H9 (cell line): ENCODE measurements at regions not wholly inside any gene's neighbourhood (a gene's known extent, or its start where the extent isn't known, plus 50 kb on each side); places are given as distances from the start of the nearest gene placed in this dataset.

Source experiments
- DNase-seq: peaks from one replicate; pipeline ENCODE4 v3.0.0-alpha.2; 2017
- H2AFZ ChIP-seq: one replicate; pipeline ENCODE4 v1.6.1; 2013; ENCODE audit warnings: mild to moderate bottlenecking, low read length, control low read depth, moderate library complexity
- H2AK5ac ChIP-seq: 2 replicates; pipeline ENCODE4 v1.6.1; 2013; ENCODE audit warnings: low read length, control low read depth, mixed read lengths; ENCODE audit not compliant: insufficient read length
- H2BK120ac ChIP-seq: one replicate; pipeline ENCODE4 v1.6.1; 2013; ENCODE audit warnings: low read depth, mild to moderate bottlenecking, low read length, control low read depth, inconsistent platforms; ENCODE audit not compliant: poor library complexity, severe bottlenecking
- H2BK12ac ChIP-seq: 2 replicates; pipeline ENCODE4 v1.6.1; 2013; ENCODE audit warnings: low read length, control low read depth, mixed read lengths, low read depth; ENCODE audit not compliant: insufficient read length
- H2BK15ac ChIP-seq: 2 replicates; pipeline ENCODE4 v1.6.1; 2013; ENCODE audit warnings: low read depth, low read length, control low read depth
- H2BK20ac ChIP-seq: one replicate; pipeline ENCODE4 v1.6.1; 2013; ENCODE audit warnings: low read depth, mild to moderate bottlenecking, low read length, control low read depth, inconsistent platforms; ENCODE audit not compliant: poor library complexity, severe bottlenecking
- H2BK5ac ChIP-seq: 2 replicates; pipeline ENCODE4 v1.6.1; 2013; ENCODE audit warnings: low read length, control low read depth, mixed read lengths; ENCODE audit not compliant: insufficient read length
- H3K14ac ChIP-seq: 2 replicates; pipeline ENCODE4 v1.6.1; 2013; ENCODE audit warnings: low read length, control low read depth; ENCODE audit not compliant: insufficient read depth
- H3K18ac ChIP-seq: 2 replicates; pipeline ENCODE4 v1.6.1; 2013; ENCODE audit warnings: low read depth, mild to moderate bottlenecking, mixed read lengths, low read length, control low read depth; ENCODE audit not compliant: insufficient read length
- H3K23ac ChIP-seq: 2 replicates; pipeline ENCODE4 v1.6.1; 2013; ENCODE audit warnings: low read length, control low read depth, mixed read lengths, low read depth; ENCODE audit not compliant: insufficient read length
- H3K23me2 ChIP-seq: 2 replicates; pipeline ENCODE4 v1.6.1; 2013; ENCODE audit warnings: low read depth, mild to moderate bottlenecking, mixed read lengths, low read length, control low read depth; ENCODE audit not compliant: insufficient read length, poor library complexity, severe bottlenecking
- H3K27ac ChIP-seq: 2 replicates; pipeline ENCODE4 v1.5.1; 2013; ENCODE audit warnings: low read length, control low read depth, mixed read lengths, low read depth; ENCODE audit not compliant: insufficient read length
- H3K27me3 ChIP-seq: 2 replicates; pipeline ENCODE4 v1.6.1; 2013; ENCODE audit warnings: low read length, control low read depth, inconsistent platforms; ENCODE audit not compliant: insufficient read depth
- H3K4ac ChIP-seq: 2 replicates; pipeline ENCODE4 v1.6.1; 2013; ENCODE audit warnings: low read depth, mild to moderate bottlenecking, control low read depth, inconsistent platforms, low read length, moderate library complexity
- H3K4me1 ChIP-seq: 2 replicates; pipeline ENCODE4 v1.6.1; 2013; ENCODE audit warnings: low read length, control low read depth, inconsistent platforms; ENCODE audit not compliant: insufficient read depth
- H3K4me2 ChIP-seq: 2 replicates; pipeline ENCODE4 v1.6.1; 2013; ENCODE audit warnings: low read length, control low read depth, mixed read lengths; ENCODE audit not compliant: insufficient read length, insufficient read depth
- H3K56ac ChIP-seq: 2 replicates; pipeline ENCODE4 v1.6.1; 2013; ENCODE audit warnings: low read depth, mild to moderate bottlenecking, mixed read lengths, low read length, control low read depth; ENCODE audit not compliant: insufficient read length
- H3K79me1 ChIP-seq: 2 replicates; pipeline ENCODE4 v1.6.1; 2013; ENCODE audit warnings: low read depth, mild to moderate bottlenecking, moderate library complexity, low read length, control low read depth, inconsistent platforms; ENCODE audit not compliant: insufficient read depth, poor library complexity, severe bottlenecking
- H3K79me2 ChIP-seq: 2 replicates; pipeline ENCODE4 v1.6.1; 2013; ENCODE audit warnings: low read length, control low read depth, inconsistent platforms; ENCODE audit not compliant: insufficient read depth
- H3K9ac ChIP-seq: 2 replicates; pipeline ENCODE4 v1.6.1; 2013; ENCODE audit warnings: low read length, control low read depth, mixed read lengths; ENCODE audit not compliant: insufficient read length; ENCODE audit errors: extremely low read depth
- H3K9me3 ChIP-seq: one replicate; pipeline ENCODE4 v1.6.1; 2013; ENCODE audit warnings: low read depth, low read length, inconsistent platforms; ENCODE audit not compliant: control insufficient read depth
- H3T11ph ChIP-seq: one replicate; pipeline ENCODE4 v1.6.1; 2013; ENCODE audit warnings: mild to moderate bottlenecking, low read length, control low read depth, inconsistent platforms
- H4K20me1 ChIP-seq: one replicate; pipeline ENCODE4 v1.6.1; 2013; ENCODE audit not compliant: control insufficient read depth, insufficient read length, insufficient read depth
- H4K5ac ChIP-seq: 2 replicates; pipeline ENCODE4 v1.6.1; 2013; ENCODE audit warnings: low read depth, mild to moderate bottlenecking, mixed read lengths, low read length, control low read depth; ENCODE audit not compliant: insufficient read length
- H4K8ac ChIP-seq: replicated peaks from 2 replicates; pipeline ENCODE4 v1.6.1; 2013; ENCODE audit warnings: low read length, control low read depth, mixed read lengths, low read depth; ENCODE audit not compliant: insufficient read length
- H4K91ac ChIP-seq: 2 replicates; pipeline ENCODE4 v1.6.1; 2013; ENCODE audit warnings: low read depth, mild to moderate bottlenecking, moderate library complexity, mixed read lengths, low read length, control low read depth; ENCODE audit not compliant: insufficient read length
- H3K27ac Mint-ChIP-seq, 3 experiments: 2 replicates in 2 of 3; 3 replicates in 1 of 3; pipeline ENCODE4 v1.8.0; 2020 to 2021; ENCODE audit warnings: mixed read lengths in 3 of 3, mild to moderate bottlenecking in 1 of 3, moderate library complexity in 1 of 3
- H3K27me3 Mint-ChIP-seq: 2 replicates; pipeline ENCODE4 v1.8.0; 2021; ENCODE audit warnings: low read depth, mild to moderate bottlenecking, moderate library complexity, mixed read lengths
- H3K36me3 Mint-ChIP-seq, 3 experiments: 2 replicates in 2 of 3; 3 replicates in 1 of 3; pipeline ENCODE4 v1.8.0; 2020 to 2021; ENCODE audit warnings: low read depth in 3 of 3, mixed read lengths in 3 of 3; ENCODE audit not compliant: insufficient read depth in 1 of 3
- H3K4me1 Mint-ChIP-seq, 2 experiments: 2 replicates each; pipeline ENCODE4 v1.8.0; 2020; ENCODE audit warnings: mixed read lengths in 2 of 2
- H3K4me3 Mint-ChIP-seq, 2 experiments: 2 replicates in 1 of 2; 3 replicates in 1 of 2; pipeline ENCODE4 v1.8.0; 2020 to 2021; ENCODE audit warnings: mild to moderate bottlenecking in 2 of 2, mixed read lengths in 2 of 2, moderate library complexity in 1 of 2
- H3K9me3 Mint-ChIP-seq, 2 experiments: 2 replicates in 1 of 2; 3 replicates in 1 of 2; pipeline ENCODE4 v1.8.0; 2020; ENCODE audit warnings: mild to moderate bottlenecking in 2 of 2, mixed read lengths in 2 of 2, moderate library complexity in 1 of 2
- CTCF ChIP-seq: fragments of 200-600 bp; sonication (generic); conservative IDR thresholded peaks from 3 replicates; pipeline ENCODE4 v1.8.0; 2021; ENCODE audit warnings: antibody characterized with exemption, mild to moderate bottlenecking
- WGBS: extraction: QIAGEN DNeasy Blood & Tissue Kit; methylation state at CpG from one replicate; pipeline ENCODE4 v1.1.7; 2013; ENCODE audit warnings: missing lambda C conversion rate, low lambda C conversion rate, mixed read lengths; ENCODE audit not compliant: insufficient read length; ENCODE audit errors: extremely low coverage; 5-methylcytosine and 5-hydroxymethylcytosine counted together

- no peaks in the 10 kb centered on the region for H3K79me2 ChIP-seq
- DNase-seq = no peak
- H3K23ac ChIP-seq = no peak overlapping the region
- no peak overlapping the region for H3K4me3 Mint-ChIP-seq
- no peaks in the 10 kb centered on the region for H4K20me1 ChIP-seq
- H2BK5ac ChIP-seq = no peak overlapping the region
- no CpG with 5 or more reads among the region's 1 CpG for WGBS
- no peak overlapping the region for H3K4ac ChIP-seq
- H3K27me3 Mint-ChIP-seq = no peaks in the 10 kb centered on the region
- H3K18ac ChIP-seq = no peak overlapping the region
- H4K5ac ChIP-seq = no peak overlapping the region
- no peak overlapping the region for H2BK120ac ChIP-seq
- H3K9me3 ChIP-seq = no peaks in the 10 kb centered on the region
- H3K27ac ChIP-seq = no peak overlapping the region
- no peak overlapping the region for H2AK5ac ChIP-seq
- H3K4me1 ChIP-seq = no peaks in the 10 kb centered on the region
- H3K4me1 Mint-ChIP-seq = no peaks in the 10 kb centered on the region
- H3K4me2 ChIP-seq = no peak overlapping the region
- H2BK12ac ChIP-seq = no peak overlapping the region
- no peak overlapping the region for H2AFZ ChIP-seq
- H3K27me3 ChIP-seq = no peaks in the 10 kb centered on the region
- H2BK15ac ChIP-seq = no peak overlapping the region
- H3K27ac Mint-ChIP-seq = no peak overlapping the region
- no peaks in the 10 kb centered on the region for H3K36me3 Mint-ChIP-seq
- H3K9me3 Mint-ChIP-seq = no peaks in the 10 kb centered on the region
- H3K14ac ChIP-seq = no peak overlapping the region
- H4K91ac ChIP-seq = no peak overlapping the region
- no peak for TF ChIP-seq CTCF
- H3T11ph ChIP-seq = no peak overlapping the region
- H3K23me2 ChIP-seq = no peaks in the 10 kb centered on the region
- no peak overlapping the region for H3K56ac ChIP-seq
- H2BK20ac ChIP-seq = no peak overlapping the region
- no peak overlapping the region for H3K9ac ChIP-seq
- no peak overlapping the region for H4K8ac ChIP-seq
- H3K79me1 ChIP-seq = no peaks in the 10 kb centered on the region
Measured at GRCh38 chr3:191566469-191566868, 105.5 kb downstream of the PYDC2 start.
